Loucy (cell line): ENCODE measurements at regions not wholly inside any gene's neighbourhood (a gene's known extent, or its start where the extent isn't known, plus 50 kb on each side); places are given as distances from the start of the nearest gene placed in this dataset.

Experiments
- CTCF ChIP-seq: fragments of 200-600 bp; sonication (generic); conservative IDR thresholded peaks from 2 replicates; pipeline ENCODE4 v1.5.1; 2014; ENCODE audit warnings: mild to moderate bottlenecking, antibody characterized with exemption, low read length
- EZH2phosphoT487 ChIP-seq: fragments of 200-600 bp; IDR thresholded peaks from 2 replicates; pipeline ENCODE4 v1.6.1; 2018; ENCODE audit warnings: antibody characterized with exemption, mild to moderate bottlenecking, moderate library complexity, borderline replicate concordance

- no peak for TF ChIP-seq CTCF
- no peak for TF ChIP-seq EZH2phosphoT487
Observed at GRCh38 chr11:111128076-111128870, 117.3 kb upstream of the POU2AF2 start.
